ENCODE measurements at regions not wholly inside any gene's neighbourhood (a gene's known extent, or its start where the extent isn't known, plus 50 kb on each side); places are given as distances from the start of the nearest gene placed in this dataset.
"Not testable (repeated sequence)": the region's sequence is repeated elsewhere in the genome, so short reads cannot be mapped to it uniquely, and the experiment has no call there.

DNA sequence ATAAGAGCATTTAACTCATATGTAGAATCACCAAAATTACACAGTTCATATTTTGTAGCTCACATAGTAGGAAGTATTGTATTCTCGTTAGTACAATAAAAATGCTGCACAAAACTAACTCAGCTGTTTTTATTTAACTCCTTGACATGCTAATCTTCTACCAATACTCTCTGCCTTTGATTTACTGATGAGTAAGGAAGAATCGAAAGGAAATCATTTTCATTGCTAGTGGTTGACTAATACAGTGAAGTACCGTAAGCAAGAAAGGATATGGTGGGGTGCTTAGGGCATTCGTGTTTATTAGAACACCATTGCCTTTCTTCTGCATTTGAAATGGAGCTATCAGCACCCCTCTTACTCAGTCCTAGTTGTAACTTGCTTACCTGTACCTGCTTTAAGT lies 1239.1 kb upstream of the TENM3 start:
- DNase-seq (ENCODE audit: extremely low spot score): no peak
- Histone ChIP-seq H3K4me3 (ENCODE audit: low read depth, low read length) (no peak overlapping the region), H3K36me3 (ENCODE audit: insufficient read depth) (no peaks in the 10 kb centered on the region), H3K27ac (ENCODE audit: low read depth) (no peak overlapping the region), H3K4me1 (ENCODE audit: insufficient read depth) (no peaks in the 10 kb centered on the region)
- 87% methylated on average over 4 of the region's 4 CpGs for WGBS

DNA sequence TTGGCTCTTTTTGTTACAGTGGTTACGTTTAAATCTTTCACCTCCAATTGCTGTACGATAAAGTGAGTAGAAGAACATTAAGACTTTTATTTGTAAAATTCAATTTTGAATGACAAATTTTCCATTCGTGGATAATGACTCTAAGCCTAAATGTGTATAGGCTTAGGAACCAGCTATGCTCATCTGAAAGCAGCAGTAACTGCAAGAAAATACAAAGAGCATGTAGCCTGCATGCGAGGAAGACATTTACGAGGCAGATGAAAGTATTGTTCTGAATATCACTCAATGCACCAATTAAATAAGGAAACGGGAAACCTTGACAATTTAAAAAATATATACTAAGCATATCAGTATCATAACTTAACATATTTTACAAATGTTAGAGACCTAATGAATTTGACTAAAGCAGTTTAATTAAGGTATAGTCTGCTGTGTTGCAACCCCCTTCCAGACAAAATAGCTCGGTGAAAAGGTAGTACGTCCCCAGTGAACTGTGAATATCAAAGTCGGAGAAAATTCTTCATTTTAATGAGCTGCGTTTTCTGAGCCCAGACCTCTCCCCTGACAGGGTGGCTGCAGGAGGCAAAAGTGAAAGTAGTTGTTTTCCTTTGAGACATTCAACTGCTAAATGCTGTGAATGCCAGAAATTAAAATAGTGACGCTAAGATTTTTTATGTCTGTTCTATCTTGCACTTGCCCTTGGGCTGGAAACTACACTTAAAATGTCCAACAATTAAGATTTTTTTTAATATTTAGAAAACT lies 1236.5 kb upstream of the TENM3 start:
- 26% methylated on average over 11 of the region's 11 CpGs for WGBS
- DNase-seq (ENCODE audit: extremely low spot score): no peak
- Histone ChIP-seq H3K4me3 (ENCODE audit: low read depth, low read length) (no peak overlapping the region), H3K4me1 (ENCODE audit: insufficient read depth) (no peaks in the 10 kb centered on the region), H3K36me3 (ENCODE audit: insufficient read depth) (no peaks in the 10 kb centered on the region), H3K27ac (ENCODE audit: low read depth) (no peak overlapping the region)

DNA sequence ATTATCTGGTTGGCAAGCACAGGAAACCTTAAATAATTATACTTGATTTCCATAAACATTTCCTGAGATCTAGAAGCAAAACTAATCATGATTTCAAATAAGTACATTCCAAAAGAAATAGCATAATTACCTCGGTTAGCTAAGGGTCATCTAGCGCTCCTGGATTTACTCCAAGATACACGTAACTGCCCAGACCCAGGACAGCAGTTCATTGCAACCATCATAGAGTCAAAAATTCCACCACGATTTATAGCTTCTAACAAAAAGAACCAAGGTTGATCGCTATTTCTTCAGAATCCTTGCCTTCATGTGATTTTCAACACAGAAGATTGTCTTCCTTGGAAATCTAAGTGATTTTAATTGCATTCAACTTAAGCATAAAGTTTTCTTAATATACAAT lies 1235.5 kb upstream of the TENM3 start:
- WGBS: 69% methylated on average over 5 of the region's 5 CpGs
- no peak overlapping the region for H3K27ac ChIP-seq (ENCODE audit: low read depth)
- no peak for DNase-seq (ENCODE audit: extremely low spot score)
- no peaks in the 10 kb centered on the region for H3K4me1 ChIP-seq (ENCODE audit: insufficient read depth)
- no peak overlapping the region for H3K4me3 ChIP-seq (ENCODE audit: low read depth, low read length)
- no peaks in the 10 kb centered on the region for H3K36me3 ChIP-seq (ENCODE audit: insufficient read depth)

DNA sequence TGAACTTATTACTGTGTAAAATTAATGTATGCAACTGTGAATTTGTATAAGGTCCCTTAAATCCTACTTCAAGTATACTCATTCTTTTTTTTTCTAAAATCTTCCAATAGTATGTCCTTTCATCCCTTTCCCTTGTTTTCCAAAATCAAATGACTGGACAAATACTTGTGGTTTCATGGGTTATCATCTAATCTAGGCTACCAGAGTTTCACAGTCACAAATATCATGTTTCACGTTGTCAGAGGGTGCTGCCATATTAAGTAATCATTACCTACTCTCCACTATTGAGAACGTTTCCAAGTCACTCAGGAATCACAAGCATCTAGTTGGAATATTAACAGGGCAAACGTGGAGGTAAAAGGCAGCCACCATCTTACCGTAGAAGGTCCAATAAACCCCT lies 1235.0 kb upstream of the TENM3 start:
- Histone ChIP-seq H3K36me3 (ENCODE audit: insufficient read depth) (no peaks in the 10 kb centered on the region), H3K4me3 (ENCODE audit: low read depth, low read length) (no peak overlapping the region), H3K4me1 (ENCODE audit: insufficient read depth) (no peaks in the 10 kb centered on the region), H3K27ac (ENCODE audit: low read depth) (no peak overlapping the region)
- WGBS: 55% methylated on average over 4 of the region's 4 CpGs
- no peak for DNase-seq (ENCODE audit: extremely low spot score)

DNA sequence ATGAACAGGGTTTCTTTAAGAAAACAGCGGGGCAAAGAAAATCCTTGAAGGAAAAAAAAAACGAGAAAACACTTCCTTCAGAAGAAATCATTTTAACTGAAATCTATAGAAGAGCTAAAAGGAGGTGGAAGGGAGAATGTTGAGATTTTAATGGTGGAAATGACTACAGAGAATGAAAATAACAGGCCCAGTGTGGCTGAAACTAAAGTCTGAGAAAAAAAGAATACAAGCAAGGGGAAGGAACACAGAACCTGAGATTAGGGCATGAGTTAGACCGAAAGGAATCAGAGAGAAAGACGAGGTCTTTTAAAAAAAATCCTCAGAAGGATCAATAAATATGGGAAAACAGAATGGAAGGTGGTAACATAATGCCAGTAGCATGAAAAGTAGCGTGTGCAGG lies 1230.0 kb upstream of the TENM3 start:
- WGBS: 87% methylated on average over 5 of the region's 5 CpGs
- H3K4me1 ChIP-seq (ENCODE audit: insufficient read depth): no peaks in the 10 kb centered on the region
- H3K36me3 ChIP-seq (ENCODE audit: insufficient read depth): no peaks in the 10 kb centered on the region
- no peak for DNase-seq (ENCODE audit: extremely low spot score)
- H3K4me3 ChIP-seq (ENCODE audit: low read depth, low read length): no peak overlapping the region
- H3K27ac ChIP-seq (ENCODE audit: low read depth): no peak overlapping the region

DNA sequence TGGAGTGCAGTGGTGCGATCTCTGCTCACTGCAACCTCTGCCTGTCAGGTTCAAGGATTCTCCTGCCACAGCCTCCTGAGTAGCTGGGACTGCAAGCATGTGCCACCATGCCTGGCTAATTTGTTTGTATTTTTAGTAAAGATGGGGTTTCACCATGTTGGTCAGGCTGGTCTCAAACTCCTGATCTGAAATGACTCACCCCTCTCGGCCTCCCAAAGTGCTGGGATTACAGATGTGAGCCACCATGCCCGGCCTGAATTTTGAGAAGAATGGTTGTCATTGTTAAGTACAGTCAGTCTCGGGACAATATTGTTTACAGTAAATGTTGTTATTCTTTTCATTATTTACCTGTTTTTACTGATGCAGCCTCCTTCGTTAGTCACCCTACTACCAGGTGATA lies 1226.2 kb upstream of the TENM3 start:
- Histone ChIP-seq H3K4me1 (ENCODE audit: insufficient read depth) (no peaks in the 10 kb centered on the region), H3K27ac (ENCODE audit: low read depth) (no peak overlapping the region), H3K36me3 (ENCODE audit: insufficient read depth) (no peaks in the 10 kb centered on the region), H3K4me3 (ENCODE audit: low read depth, low read length) (no peak overlapping the region)
- 84% methylated on average over 5 of the region's 5 CpGs for WGBS
- no peak for DNase-seq (ENCODE audit: extremely low spot score)

DNA sequence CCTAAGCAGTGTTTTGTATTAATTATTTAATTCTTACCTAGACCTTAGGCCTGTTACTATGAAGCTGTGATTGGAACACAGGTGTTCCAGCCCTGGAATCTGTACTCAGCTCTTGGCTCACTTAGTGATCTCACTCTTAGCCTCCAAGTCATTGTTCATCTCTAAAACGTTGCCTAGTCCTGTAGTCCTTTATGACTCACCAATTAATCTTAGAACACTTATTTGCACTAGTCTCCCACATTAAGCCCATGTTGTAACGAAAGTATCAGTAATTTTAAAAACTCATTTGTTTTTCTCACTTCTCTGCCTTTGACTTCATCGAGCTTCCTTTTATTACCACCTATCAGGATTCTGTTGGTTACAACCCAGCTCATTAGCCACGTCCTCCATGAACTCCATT lies 1224.7 kb upstream of the TENM3 start:
- WGBS: 54% methylated on average over 4 of the region's 4 CpGs
- no peaks in the 10 kb centered on the region for H3K4me1 ChIP-seq (ENCODE audit: insufficient read depth)
- no peaks in the 10 kb centered on the region for H3K36me3 ChIP-seq (ENCODE audit: insufficient read depth)
- no peak overlapping the region for H3K27ac ChIP-seq (ENCODE audit: low read depth)
- no peak for DNase-seq (ENCODE audit: extremely low spot score)
- no peak overlapping the region for H3K4me3 ChIP-seq (ENCODE audit: low read depth, low read length)

DNA sequence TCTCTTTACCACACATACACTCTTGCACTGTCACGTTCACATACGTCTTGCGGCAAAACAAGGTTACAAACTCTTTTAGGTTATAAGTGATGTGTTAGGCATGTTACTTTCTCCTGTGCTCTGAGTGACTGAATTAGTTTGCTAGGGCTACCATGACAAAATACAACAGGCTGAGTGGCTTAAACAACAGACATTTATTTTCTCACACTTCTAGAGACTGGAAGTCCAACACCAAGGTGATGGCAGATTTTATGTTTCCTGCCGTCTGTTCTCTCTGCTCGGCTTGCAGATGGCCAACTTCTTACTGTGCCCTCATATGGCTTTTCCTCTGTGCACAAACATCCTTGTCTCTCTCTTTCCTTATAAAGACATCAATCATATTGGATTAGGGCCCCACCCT lies 1224.3 kb upstream of the TENM3 start:
- Histone ChIP-seq H3K4me3 (ENCODE audit: low read depth, low read length) (no peak overlapping the region), H3K36me3 (ENCODE audit: insufficient read depth) (no peaks in the 10 kb centered on the region), H3K4me1 (ENCODE audit: insufficient read depth) (no peaks in the 10 kb centered on the region), H3K27ac (ENCODE audit: low read depth) (no peak overlapping the region)
- WGBS: 63% methylated on average over 5 of the region's 5 CpGs
- DNase-seq (ENCODE audit: extremely low spot score): no peak

DNA sequence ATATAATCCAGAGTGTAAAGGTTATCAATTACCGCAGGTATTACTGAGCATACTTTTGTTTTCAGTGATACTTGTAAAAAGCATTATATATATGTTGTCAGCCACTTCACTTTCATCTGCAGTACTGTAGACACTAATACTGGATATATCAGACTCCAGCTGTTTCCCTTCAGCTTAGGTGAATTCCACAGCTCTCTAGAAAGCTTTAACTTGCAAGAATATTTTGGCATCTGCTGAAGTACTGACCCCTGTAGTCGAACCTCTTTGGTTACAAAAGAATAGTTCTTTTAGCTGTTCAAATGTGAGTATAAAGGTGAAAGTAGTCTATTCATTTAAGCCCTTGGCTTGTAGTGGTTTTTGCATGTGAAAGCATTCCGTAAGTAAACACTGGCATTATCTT lies 1222.7 kb upstream of the TENM3 start:
- 45% methylated on average over 3 of the region's 3 CpGs for WGBS
- H3K36me3 ChIP-seq (ENCODE audit: insufficient read depth): no peaks in the 10 kb centered on the region
- no peak for DNase-seq (ENCODE audit: extremely low spot score)
- no peak overlapping the region for H3K27ac ChIP-seq (ENCODE audit: low read depth)
- H3K4me1 ChIP-seq (ENCODE audit: insufficient read depth): no peaks in the 10 kb centered on the region
- H3K4me3 ChIP-seq (ENCODE audit: low read depth, low read length): no peak overlapping the region

DNA sequence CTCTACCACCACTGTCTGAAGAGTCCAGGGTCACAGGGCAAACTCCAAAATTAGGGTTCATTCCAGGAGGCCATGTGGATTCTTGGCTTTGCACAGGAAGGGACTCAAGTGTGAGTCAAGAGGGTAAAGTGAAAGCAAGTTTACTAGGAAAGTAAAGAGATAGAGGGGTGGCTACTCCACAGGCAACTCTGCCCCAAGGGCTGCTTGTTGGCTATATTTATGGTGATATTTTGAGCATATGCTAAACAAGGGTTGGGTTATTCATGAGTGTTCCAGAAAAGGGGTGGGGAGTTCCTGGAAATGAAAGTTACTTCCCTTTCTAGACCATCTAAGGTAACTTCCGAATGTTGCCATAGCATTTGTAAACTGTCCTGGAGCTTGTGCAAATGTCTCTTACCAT lies 1222.0 kb upstream of the TENM3 start:
- WGBS: 95% methylated on average over 1 of the region's 1 CpG
- no peak overlapping the region for H3K4me3 ChIP-seq (ENCODE audit: low read depth, low read length)
- H3K4me1 ChIP-seq (ENCODE audit: insufficient read depth): no peaks in the 10 kb centered on the region
- no peaks in the 10 kb centered on the region for H3K36me3 ChIP-seq (ENCODE audit: insufficient read depth)
- no peak overlapping the region for H3K27ac ChIP-seq (ENCODE audit: low read depth)
- no peak for DNase-seq (ENCODE audit: extremely low spot score)

DNA sequence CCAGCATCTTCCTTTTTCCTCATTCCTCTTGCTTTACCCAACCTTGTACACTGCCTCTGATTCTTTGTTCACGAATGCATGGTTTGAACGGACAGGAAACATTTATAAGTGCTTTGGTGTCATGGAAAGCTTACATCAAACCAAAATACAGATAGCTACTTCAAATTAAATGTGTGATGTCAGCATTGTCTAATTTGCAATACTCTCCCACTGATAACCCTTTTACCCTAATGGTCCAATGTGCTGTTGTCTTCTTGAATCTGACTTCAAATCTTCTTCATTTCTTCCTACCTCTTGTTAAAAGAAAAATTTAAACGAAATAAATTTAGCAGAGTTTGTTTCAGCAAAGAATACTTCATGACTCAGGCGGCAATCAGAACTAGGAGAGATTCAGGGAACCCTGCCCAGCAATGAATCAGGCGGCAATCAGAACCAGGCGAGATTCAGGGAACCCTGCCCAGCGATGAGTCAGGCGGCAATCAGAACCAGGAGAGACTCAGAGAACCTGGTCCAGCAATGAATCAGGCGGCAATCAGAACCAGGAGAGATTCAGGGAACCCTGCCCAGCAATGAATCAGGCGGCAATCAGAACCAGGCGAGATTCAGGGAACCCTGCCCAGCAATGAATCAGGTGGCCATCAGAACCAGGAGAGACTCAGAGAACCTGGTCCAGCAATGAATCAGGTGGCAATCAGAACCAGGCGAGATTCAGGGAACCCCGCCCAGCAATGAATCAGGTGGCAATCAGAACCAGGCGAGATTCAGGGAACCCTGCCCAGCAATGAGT lies 1212.9 kb upstream of the TENM3 start:
- WGBS: 84% methylated on average over 14 of the region's 14 CpGs
- H3K27ac ChIP-seq (ENCODE audit: low read depth); H3K4me3 ChIP-seq (ENCODE audit: low read depth, low read length); DNase-seq (ENCODE audit: extremely low spot score); H3K36me3 ChIP-seq (ENCODE audit: insufficient read depth); H3K4me1 ChIP-seq (ENCODE audit: insufficient read depth): not testable (repeated sequence)

DNA sequence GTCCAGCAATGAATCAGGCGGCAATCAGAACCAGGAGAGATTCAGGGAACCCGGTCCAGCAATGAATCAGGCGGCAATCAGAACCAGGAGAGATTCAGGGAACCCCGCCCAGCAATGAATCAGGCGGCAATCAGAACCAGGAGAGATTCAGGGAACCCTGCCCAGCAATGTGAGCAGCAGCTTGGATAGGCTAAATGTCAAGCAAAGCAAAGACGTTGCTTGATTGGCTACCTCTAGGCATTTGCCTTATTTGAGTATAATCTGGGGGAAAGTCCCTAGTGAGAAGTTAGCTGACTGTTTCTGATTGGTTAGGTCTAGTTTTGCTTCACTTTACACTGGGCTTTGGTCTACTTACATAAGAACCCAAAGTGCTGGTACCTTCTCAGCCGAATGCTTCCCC lies 1212.2 kb upstream of the TENM3 start:
- Histone ChIP-seq H3K27ac (ENCODE audit: low read depth) (no peak overlapping the region), H3K36me3 (ENCODE audit: insufficient read depth) (no peaks in the 10 kb centered on the region), H3K4me1 (ENCODE audit: insufficient read depth) (no peaks in the 10 kb centered on the region), H3K4me3 (ENCODE audit: low read depth, low read length) (no peak overlapping the region)
- 91% methylated on average over 7 of the region's 7 CpGs for WGBS
- DNase-seq (ENCODE audit: extremely low spot score): no peak

DNA sequence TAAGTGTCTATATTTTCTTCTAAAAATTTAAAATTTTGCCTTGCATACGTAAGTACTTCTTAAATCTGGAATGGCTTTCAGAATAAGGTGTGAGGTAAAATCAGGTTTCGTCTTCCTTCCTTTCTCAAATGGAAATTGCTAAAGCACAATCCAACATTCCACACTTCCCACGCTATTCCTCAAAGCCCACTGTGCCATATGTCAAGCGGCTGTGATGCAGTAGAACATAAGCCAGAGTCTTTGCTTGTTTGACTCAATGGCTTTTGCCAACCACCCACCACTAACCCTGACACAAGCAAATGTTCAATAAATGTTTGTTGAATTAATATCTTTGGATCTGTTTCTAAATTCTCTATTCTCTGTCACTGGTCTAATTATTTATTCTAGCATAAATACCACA lies 1199.7 kb upstream of the TENM3 start:
- no peaks in the 10 kb centered on the region for H3K4me1 ChIP-seq (ENCODE audit: insufficient read depth)
- no peaks in the 10 kb centered on the region for H3K36me3 ChIP-seq (ENCODE audit: insufficient read depth)
- 78% methylated on average over 4 of the region's 4 CpGs for WGBS
- H3K27ac ChIP-seq (ENCODE audit: low read depth): no peak overlapping the region
- DNase-seq (ENCODE audit: extremely low spot score): no peak
- H3K4me3 ChIP-seq (ENCODE audit: low read depth, low read length): no peak overlapping the region

DNA sequence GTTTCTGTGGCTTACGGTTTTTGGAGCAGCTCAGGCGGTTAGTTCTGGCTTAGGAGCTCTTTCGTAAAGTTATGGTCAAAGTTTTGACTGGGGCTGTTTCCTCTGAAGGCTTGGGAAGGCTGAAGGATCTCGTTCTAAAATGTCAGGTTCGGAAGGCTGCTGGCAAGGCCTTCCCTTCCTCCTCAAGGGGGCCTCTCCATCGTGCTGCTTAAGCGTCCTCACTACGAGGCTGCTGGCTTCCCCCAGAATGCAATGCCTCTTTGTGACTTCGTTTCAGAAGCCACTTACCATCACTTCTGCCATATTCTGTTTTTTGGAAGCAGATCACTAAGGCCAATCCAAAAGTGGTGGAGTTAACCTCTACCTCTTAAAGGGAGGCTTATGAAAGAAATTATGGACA lies 1196.4 kb upstream of the TENM3 start:
- WGBS: 81% methylated on average over 9 of the region's 9 CpGs
- no peak overlapping the region for H3K27ac ChIP-seq (ENCODE audit: low read depth)
- no peaks in the 10 kb centered on the region for H3K4me1 ChIP-seq (ENCODE audit: insufficient read depth)
- no peak for DNase-seq (ENCODE audit: extremely low spot score)
- H3K36me3 ChIP-seq (ENCODE audit: insufficient read depth): no peaks in the 10 kb centered on the region
- H3K4me3 ChIP-seq (ENCODE audit: low read depth, low read length): no peak overlapping the region
